Uterus (tissue), 3 donors: ENCODE measurements at regions not wholly inside any gene's neighbourhood (a gene's known extent, or its start where the extent isn't known, plus 50 kb on each side); places are given as distances from the start of the nearest gene placed in this dataset.

Experiments used
- DNase-seq, 2 donors: peaks; one replicate each; pipeline ENCODE4 v3.0.0-alpha.2; 2019 to 2020
- H3K27ac ChIP-seq, 2 donors: fragments of 200-600 bp; sonication (generic); 1 replicate in 1 of 2; 2 replicates in 1 of 2; pipeline ENCODE4 v1.5.1; 2016 to 2018
- H3K27me3 ChIP-seq, 2 donors: fragments of 200-600 bp; sonication (generic); one replicate each; pipeline ENCODE4 v1.5.1; 2018 to 2019; ENCODE audit warnings: control low read depth in 1 of 2
- H3K36me3 ChIP-seq, 2 donors: fragments of 200-600 bp; sonication (generic); one replicate each; pipeline ENCODE4 v1.5.1; 2019; ENCODE audit warnings: control low read depth in 1 of 2
- H3K4me1 ChIP-seq, 2 donors: fragments of 200-600 bp; sonication (generic); one replicate each; pipeline ENCODE4 v1.5.1; 2018 to 2019; ENCODE audit warnings: control low read depth in 1 of 2
- H3K4me3 ChIP-seq, 2 donors: fragments of 200-600 bp; sonication (generic); 1 replicate in 1 of 2; 2 replicates in 1 of 2; pipeline ENCODE4 v1.5.1; 2018 to 2019; ENCODE audit warnings: mild to moderate bottlenecking in 1 of 2
- H3K9me3 ChIP-seq, 2 donors: fragments of 200-600 bp; sonication (generic); one replicate each; pipeline ENCODE4 v1.5.1; 2019; ENCODE audit warnings: control low read depth in 1 of 2
- CTCF ChIP-seq, 4 experiments: fragments of 200-600 bp in 2 of 4; fragments of 450-650 bp in 2 of 4; sonication (generic) in 2 of 4; IDR thresholded peaks; one replicate each; pipeline ENCODE4 v1.5.1; 2016 to 2019; ENCODE audit warnings: antibody characterized with exemption in 4 of 4, mild to moderate bottlenecking in 2 of 4, moderate library complexity in 1 of 4
- POLR2A ChIP-seq, 2 donors: fragments of 450-650 bp; IDR thresholded peaks; one replicate each; pipeline ENCODE4 v1.6.1; 2016; ENCODE audit warnings: antibody characterized with exemption in 2 of 2, mild to moderate bottlenecking in 1 of 2, moderate library complexity in 1 of 2
- intact Hi-C: fragments of 100-400 bp; cut with DNase I; formaldehyde crosslinking; loops from one replicate; pipeline ENCODE4 v1.15.1; 2023; ENCODE audit warnings: low total_unique reads
- donor health status: DM: yes; HTN: yes; CAD: no.

GRCh38 chr1:219754767-219755166, 141.9 kb upstream of the ZC3H11B start:
- H3K9me3 ChIP-seq, result no peaks in the 10 kb centered on the region
- no peak for DNase-seq
- no peaks in the 10 kb centered on the region for H3K36me3 ChIP-seq
- no peak for TF ChIP-seq CTCF (IDR thresholded peaks at IDR 0.05)
- no peak for TF ChIP-seq POLR2A (IDR thresholded peaks at IDR 0.05)
- H3K4me1 ChIP-seq, result no peaks in the 10 kb centered on the region
- intact Hi-C loops, result no loop called here
- no peaks in the 10 kb centered on the region for H3K27me3 ChIP-seq
- H3K4me3 ChIP-seq, result no peak overlapping the region
- no peak overlapping the region for H3K27ac ChIP-seq

GRCh38 chr1:219753914-219754313, 141.0 kb upstream of the ZC3H11B start:
- H3K9me3 ChIP-seq, result no peaks in the 10 kb centered on the region

GRCh38 chr1:219752645-219753044, 139.7 kb upstream of the ZC3H11B start:
- H3K4me1 ChIP-seq, result no peaks in the 10 kb centered on the region

More at GRCh38 chr1:219753914-219754313, 141.0 kb upstream of the ZC3H11B start:
- no peak for DNase-seq
- Histone ChIP-seq H3K27me3 (no peaks in the 10 kb centered on the region), H3K4me3 (no peak overlapping the region), H3K4me1 (no peaks in the 10 kb centered on the region), H3K27ac (no peak overlapping the region), H3K36me3 (no peaks in the 10 kb centered on the region)
- intact Hi-C loops, result no loop called here
- TF ChIP-seq POLR2A (IDR thresholded peaks at IDR 0.05), result no peak

GRCh38 chr1:219751870-219752507, 139.1 kb upstream of the ZC3H11B start:
- no peak for TF ChIP-seq CTCF (IDR thresholded peaks at IDR 0.05)
- H3K36me3 ChIP-seq, result no peaks in the 10 kb centered on the region
- H3K4me3 ChIP-seq, result no peak overlapping the region
- H3K9me3 ChIP-seq, result no peaks in the 10 kb centered on the region
- intact Hi-C loops, result no loop called here
- H3K4me1 ChIP-seq, result no peaks in the 10 kb centered on the region
- H3K27ac ChIP-seq, result no peak overlapping the region
- no peaks in the 10 kb centered on the region for H3K27me3 ChIP-seq
- no peak for DNase-seq

More at GRCh38 chr1:219752645-219753044, 139.7 kb upstream of the ZC3H11B start:
- DNase-seq, result no peak
- Histone ChIP-seq H3K36me3 (no peaks in the 10 kb centered on the region), H3K27me3 (no peaks in the 10 kb centered on the region), H3K4me3 (no peak overlapping the region), H3K27ac (no peak overlapping the region), H3K9me3 (no peaks in the 10 kb centered on the region)
- TF ChIP-seq POLR2A (IDR thresholded peaks at IDR 0.05) (no peak), CTCF (IDR thresholded peaks at IDR 0.05) (no peak)
- intact Hi-C loops, result no loop called here

GRCh38 chr1:219749370-219749769, 136.5 kb upstream of the ZC3H11B start:
- Histone ChIP-seq H3K36me3 (no peaks in the 10 kb centered on the region), H3K4me3 (no peak overlapping the region), H3K9me3 (no peaks in the 10 kb centered on the region), H3K4me1 (no peaks in the 10 kb centered on the region), H3K27ac (no peak overlapping the region), H3K27me3 (no peaks in the 10 kb centered on the region)
- TF ChIP-seq CTCF (IDR thresholded peaks at IDR 0.05) (no peak), POLR2A (IDR thresholded peaks at IDR 0.05) (no peak)
- no peak for DNase-seq
- intact Hi-C loops, result no loop called here

- H3K4me3 ChIP-seq, result no peak overlapping the region
- no peaks in the 10 kb centered on the region for H3K9me3 ChIP-seq
- TF ChIP-seq CTCF (IDR thresholded peaks at IDR 0.05), result no peak
- no peak for TF ChIP-seq POLR2A (IDR thresholded peaks at IDR 0.05)
These were observed 133.2 kb upstream of the ZC3H11B start for GRCh38 chr1:219746141-219746540.

More at GRCh38 chr1:219746141-219746540, 133.2 kb upstream of the ZC3H11B start:
- no peaks in the 10 kb centered on the region for H3K27me3 ChIP-seq
- no peak for DNase-seq
- no peaks in the 10 kb centered on the region for H3K4me1 ChIP-seq
- H3K27ac ChIP-seq, result no peak overlapping the region
- H3K36me3 ChIP-seq, result no peaks in the 10 kb centered on the region
- intact Hi-C loops, result no loop called here
